Hepatocyte (in vitro differentiated cells): ENCODE measurements at regions not wholly inside any gene's neighbourhood (a gene's known extent, or its start where the extent isn't known, plus 50 kb on each side); places are given as distances from the start of the nearest gene placed in this dataset.
"Not testable (repeated sequence)": the region's sequence is repeated elsewhere in the genome, so short reads cannot be mapped to it uniquely, and the experiment has no call there.

ENCODE experiments used
- DNase-seq: peaks from one replicate; pipeline ENCODE4 v3.0.0-alpha.2; 2016; ENCODE audit warnings: low spot score
- H2AFZ ChIP-seq: fragments of 200-600 bp; sonication (generic); 2 replicates; pipeline ENCODE4 v1.6.0; 2016; ENCODE audit warnings: antibody characterized with exemption, mild to moderate bottlenecking
- H3K27ac ChIP-seq: fragments of 200-600 bp; sonication (generic); 2 replicates; pipeline ENCODE4 v1.5.1; 2016; ENCODE audit warnings: mild to moderate bottlenecking
- H3K27me3 ChIP-seq: fragments of 200-600 bp; sonication (generic); 2 replicates; pipeline ENCODE4 v1.6.1; 2016
- H3K36me3 ChIP-seq: fragments of 200-600 bp; sonication (generic); replicated peaks from 2 replicates; pipeline ENCODE4 v1.5.1; 2016; ENCODE audit warnings: low read depth; ENCODE audit not compliant: insufficient read depth
- H3K4me1 ChIP-seq: fragments of 200-600 bp; sonication (generic); 2 replicates; pipeline ENCODE4 v1.5.1; 2016; ENCODE audit warnings: mild to moderate bottlenecking, moderate library complexity; ENCODE audit not compliant: insufficient read depth
- H3K4me2 ChIP-seq: fragments of 200-600 bp; sonication (generic); 2 replicates; pipeline ENCODE4 v1.6.0; 2016
- H3K4me3 ChIP-seq: fragments of 200-600 bp; sonication (generic); 2 replicates; pipeline ENCODE4 v1.5.1; 2016; ENCODE audit warnings: mild to moderate bottlenecking
- H3K79me2 ChIP-seq: fragments of 200-600 bp; sonication (generic); 2 replicates; pipeline ENCODE4 v1.6.0; 2017; ENCODE audit warnings: mild to moderate bottlenecking
- H3K9me2 ChIP-seq: fragments of 200-600 bp; sonication (generic); replicated peaks from 2 replicates; pipeline ENCODE4 v1.6.0; 2017; ENCODE audit warnings: mild to moderate bottlenecking; ENCODE audit not compliant: insufficient read depth
- H3K9me3 ChIP-seq: fragments of 200-600 bp; sonication (generic); 2 replicates; pipeline ENCODE4 v1.5.1; 2016; ENCODE audit warnings: low read depth, mild to moderate bottlenecking
- H4K20me1 ChIP-seq: fragments of 200-600 bp; sonication (generic); 2 replicates; pipeline ENCODE4 v1.6.0; 2016; ENCODE audit warnings: mild to moderate bottlenecking; ENCODE audit not compliant: insufficient read depth, poor library complexity, severe bottlenecking
- CTCF ChIP-seq: fragments of 200-600 bp; sonication (generic); IDR thresholded peaks from 2 replicates; pipeline ENCODE4 v1.5.1; 2016; ENCODE audit warnings: antibody characterized with exemption, mild to moderate bottlenecking; ENCODE audit not compliant: poor library complexity
- EZH2 ChIP-seq: fragments of 200-600 bp; sonication (generic); IDR thresholded peaks from 2 replicates; pipeline ENCODE4 v1.6.1; 2016; ENCODE audit warnings: antibody characterized with exemption, mild to moderate bottlenecking, borderline replicate concordance
- EZH2phosphoT487 ChIP-seq: fragments of 200-600 bp; sonication (generic); IDR thresholded peaks from one replicate; pipeline ENCODE4 v1.6.1; 2018; ENCODE audit warnings: antibody characterized with exemption, mild to moderate bottlenecking, low read depth, moderate library complexity; ENCODE audit not compliant: unreplicated experiment, severe bottlenecking
- WGBS: methylation state at CpG from one replicate; pipeline ENCODE4 v1.1.6; 2016; ENCODE audit warnings: low lambda C conversion rate; ENCODE audit errors: missing lambda C conversion rate; 5-methylcytosine and 5-hydroxymethylcytosine counted together

- no peak overlapping the region for H3K27ac ChIP-seq
- H3K27me3 ChIP-seq = no peaks in the 10 kb centered on the region
- H3K36me3 ChIP-seq = no peaks in the 10 kb centered on the region
- no peaks in the 10 kb centered on the region for H3K4me1 ChIP-seq
- H2AFZ ChIP-seq = no peak overlapping the region
- 78% methylated on average over 3 of the region's 3 CpGs for WGBS
- H4K20me1 ChIP-seq = no peaks in the 10 kb centered on the region
- TF ChIP-seq EZH2phosphoT487 = no peak
- TF ChIP-seq EZH2 = no peak
- no peak for TF ChIP-seq CTCF
- H3K4me2 ChIP-seq = no peak overlapping the region
- H3K79me2 ChIP-seq = no peaks in the 10 kb centered on the region
- H3K4me3 ChIP-seq = no peak overlapping the region
- no peaks in the 10 kb centered on the region for H3K9me3 ChIP-seq
- H3K9me2 ChIP-seq = no peaks in the 10 kb centered on the region
- DNase-seq = no peak
These were observed 77.1 kb downstream of the TOMM20 start for GRCh38 chr1:235051521-235051920.

- H3K9me2 ChIP-seq = no peaks in the 10 kb centered on the region
- no peak overlapping the region for H3K4me3 ChIP-seq
- H4K20me1 ChIP-seq = no peaks in the 10 kb centered on the region
- no peak for DNase-seq
- H3K36me3 ChIP-seq = no peaks in the 10 kb centered on the region
- no peaks in the 10 kb centered on the region for H3K27me3 ChIP-seq
- no peak overlapping the region for H3K4me2 ChIP-seq
- H3K4me1 ChIP-seq = no peaks in the 10 kb centered on the region
- H3K27ac ChIP-seq = no peak overlapping the region
- H2AFZ ChIP-seq = no peak overlapping the region
- TF ChIP-seq EZH2phosphoT487 (no peak), CTCF (no peak), EZH2 (no peak)
- WGBS = 66% methylated on average over 6 of the region's 7 CpGs
- no peaks in the 10 kb centered on the region for H3K9me3 ChIP-seq
- H3K79me2 ChIP-seq = no peaks in the 10 kb centered on the region
These were observed 77.7 kb downstream of the TOMM20 start for GRCh38 chr1:235050911-235051360.

GRCh38 chr1:235049716-235050378, 78.8 kb downstream of the TOMM20 start:
- 90% methylated on average over 21 of the region's 21 CpGs for WGBS
- H3K9me2 ChIP-seq, DNase-seq, H3K4me3 ChIP-seq, H3K4me1 ChIP-seq, H2AFZ ChIP-seq, H3K36me3 ChIP-seq, H4K20me1 ChIP-seq, H3K4me2 ChIP-seq, H3K79me2 ChIP-seq, H3K9me3 ChIP-seq, H3K27ac ChIP-seq, H3K27me3 ChIP-seq: not testable (repeated sequence)

GRCh38 chr1:235049217-235049616, 79.4 kb downstream of the TOMM20 start:
- H3K27ac ChIP-seq = no peak overlapping the region
- H3K4me2 ChIP-seq = no peak overlapping the region
- no peaks in the 10 kb centered on the region for H3K27me3 ChIP-seq
- H3K4me1 ChIP-seq = no peaks in the 10 kb centered on the region
- DNase-seq = no peak
- H2AFZ ChIP-seq = no peak overlapping the region
- no peaks in the 10 kb centered on the region for H3K36me3 ChIP-seq
- WGBS = 96% methylated on average over 5 of the region's 5 CpGs
- no peaks in the 10 kb centered on the region for H3K9me2 ChIP-seq
- H3K4me3 ChIP-seq = no peak overlapping the region
- no peaks in the 10 kb centered on the region for H4K20me1 ChIP-seq
- H3K9me3 ChIP-seq = no peaks in the 10 kb centered on the region
- TF ChIP-seq EZH2 (no peak), CTCF (no peak), EZH2phosphoT487 (no peak)
- H3K79me2 ChIP-seq = no peaks in the 10 kb centered on the region
